ENCODE measurements at regions not wholly inside any gene's neighbourhood (a gene's known extent, or its start where the extent isn't known, plus 50 kb on each side); places are given as distances from the start of the nearest gene placed in this dataset.

- Histone ChIP-seq H2BK120ac (ENCODE audit: low read depth, low read length) (no peak overlapping the region), H4K91ac (ENCODE audit: low read length) (no peak overlapping the region), H3K18ac (ENCODE audit: low read depth in 1 of 2, low read length in 2 of 2) (no peak overlapping the region), H2AK5ac (ENCODE audit: low read length, severe bottlenecking) (no peak overlapping the region), H3K4me3 (ENCODE audit: insufficient read depth in 1 of 2, low read depth in 1 of 2, low read length in 2 of 2) (no peak overlapping the region), H3K79me1 (replicated peaks; ENCODE audit: low read length, poor library complexity, severe bottlenecking) (no peaks in the 10 kb centered on the region), H3K4me2 (ENCODE audit: low read length, poor library complexity, severe bottlenecking) (no peak overlapping the region), H4K8ac (ENCODE audit: low read length) (no peak overlapping the region), H3K4ac (ENCODE audit: low read depth in 1 of 2, low read length in 2 of 2) (no peak overlapping the region), H2AFZ (ENCODE audit: low read depth, low read length) (no peak overlapping the region), H3K9ac (ENCODE audit: low read length) (no peak overlapping the region), H3K36me3 (ENCODE audit: control insufficient read depth in 1 of 2, insufficient read depth in 2 of 2, low read depth in 1 of 2, low read length in 2 of 2) (no peaks in the 10 kb centered on the region), H2BK12ac (ENCODE audit: low read length in 2 of 2) (no peak overlapping the region), H3K9me3 (ENCODE audit: control insufficient read depth, low read length) (no peaks in the 10 kb centered on the region), H3K27me3 (ENCODE audit: control insufficient read depth in 1 of 2, insufficient read depth in 1 of 2, low read length in 2 of 2) (no peaks in the 10 kb centered on the region), H3K27ac (ENCODE audit: low read length, poor library complexity, severe bottlenecking) (no peak overlapping the region), H3K23ac (ENCODE audit: low read length in 2 of 2) (no peak overlapping the region), H2BK5ac (ENCODE audit: low read depth, low read length, poor library complexity, severe bottlenecking) (no peak overlapping the region), H3K14ac (ENCODE audit: low read length in 2 of 2) (peak overlapping the region in 1 of 2 experiments; percentile 26), H2BK15ac (ENCODE audit: low read depth, poor library complexity, severe bottlenecking) (no peak overlapping the region), H3K4me1 (ENCODE audit: control insufficient read depth, insufficient read depth, low read depth, low read length) (peaks cover 2% of the 10 kb centered on the region)
- DNase-seq: no peak
- WGBS: 79% methylated on average over 2 of the region's 4 CpGs
Observed at GRCh38 chr3:110267304-110267845, 804.2 kb upstream of the NECTIN3 start.

GRCh38 chr3:110272525-110272924 is 799.1 kb upstream of the NECTIN3 start:
- Histone ChIP-seq H3K79me1 (replicated peaks; ENCODE audit: low read length, poor library complexity, severe bottlenecking) (no peaks in the 10 kb centered on the region), H4K91ac (ENCODE audit: low read length) (no peak overlapping the region), H3K18ac (ENCODE audit: low read depth in 1 of 2, low read length in 2 of 2) (no peak overlapping the region), H3K4ac (ENCODE audit: low read depth in 1 of 2, low read length in 2 of 2) (no peak overlapping the region), H2AFZ (ENCODE audit: low read depth, low read length) (no peak overlapping the region), H3K4me2 (ENCODE audit: low read length, poor library complexity, severe bottlenecking) (no peak overlapping the region), H2BK15ac (ENCODE audit: low read depth, poor library complexity, severe bottlenecking) (no peak overlapping the region), H3K9me3 (ENCODE audit: control insufficient read depth, low read length) (no peaks in the 10 kb centered on the region), H2BK12ac (ENCODE audit: low read length in 2 of 2) (no peak overlapping the region), H3K27me3 (ENCODE audit: control insufficient read depth in 1 of 2, insufficient read depth in 1 of 2, low read length in 2 of 2) (no peaks in the 10 kb centered on the region), H3K23ac (ENCODE audit: low read length in 2 of 2) (no peak overlapping the region), H3K4me3 (ENCODE audit: insufficient read depth in 1 of 2, low read depth in 1 of 2, low read length in 2 of 2) (no peak overlapping the region), H3K36me3 (ENCODE audit: control insufficient read depth in 1 of 2, insufficient read depth in 2 of 2, low read depth in 1 of 2, low read length in 2 of 2) (no peaks in the 10 kb centered on the region), H2AK5ac (ENCODE audit: low read length, severe bottlenecking) (no peak overlapping the region), H2BK120ac (ENCODE audit: low read depth, low read length) (no peak overlapping the region), H3K27ac (ENCODE audit: low read length, poor library complexity, severe bottlenecking) (no peak overlapping the region), H2BK5ac (ENCODE audit: low read depth, low read length, poor library complexity, severe bottlenecking) (no peak overlapping the region), H4K8ac (ENCODE audit: low read length) (no peak overlapping the region), H3K14ac (ENCODE audit: low read length in 2 of 2) (no peak overlapping the region), H3K9ac (ENCODE audit: low read length) (no peak overlapping the region), H3K4me1 (ENCODE audit: control insufficient read depth, insufficient read depth, low read depth, low read length) (no peaks in the 10 kb centered on the region)
- no CpG with 5 or more reads among the region's 6 CpGs for WGBS
- no peak for DNase-seq

DNA sequence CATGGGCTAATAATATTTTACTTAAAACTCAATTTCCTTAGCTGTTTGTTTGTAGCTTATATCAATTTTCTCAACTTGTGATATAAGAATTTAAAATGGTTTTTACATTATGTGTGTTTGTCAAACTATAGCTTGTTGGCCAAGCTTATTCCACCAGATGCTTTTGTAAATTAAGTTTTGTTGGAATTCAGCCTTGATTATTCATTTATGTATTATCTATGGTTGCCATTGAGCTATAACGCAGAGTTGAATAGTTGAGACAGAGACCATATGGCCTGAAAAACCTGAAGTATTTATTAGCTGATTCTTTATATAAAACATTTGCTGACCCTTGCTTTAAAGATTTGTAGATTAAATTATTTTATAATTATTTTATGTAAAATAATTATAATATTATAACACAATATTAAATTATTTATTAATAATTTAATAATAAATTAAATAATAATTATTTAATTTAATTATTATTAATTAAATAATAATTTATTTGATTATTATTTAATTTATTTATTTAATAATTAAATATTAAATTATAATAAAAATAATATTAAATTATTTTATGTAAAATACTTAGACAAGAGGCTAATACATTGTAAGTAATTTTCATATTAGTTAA is 779.6 kb upstream of the NECTIN3 start:
- Histone ChIP-seq H3K18ac (ENCODE audit: low read depth in 1 of 2, low read length in 2 of 2) (no peak overlapping the region), H3K4ac (ENCODE audit: low read depth in 1 of 2, low read length in 2 of 2) (no peak overlapping the region), H3K4me1 (ENCODE audit: control insufficient read depth, insufficient read depth, low read depth, low read length) (no peaks in the 10 kb centered on the region), H2AFZ (ENCODE audit: low read depth, low read length) (no peak overlapping the region), H3K4me2 (ENCODE audit: low read length, poor library complexity, severe bottlenecking) (no peak overlapping the region), H4K91ac (ENCODE audit: low read length) (no peak overlapping the region), H3K9me3 (ENCODE audit: control insufficient read depth, low read length) (peaks cover 21% of the 10 kb centered on the region), H3K14ac (ENCODE audit: low read length in 2 of 2) (no peak overlapping the region), H2BK12ac (ENCODE audit: low read length in 2 of 2) (no peak overlapping the region), H3K36me3 (ENCODE audit: control insufficient read depth in 1 of 2, insufficient read depth in 2 of 2, low read depth in 1 of 2, low read length in 2 of 2) (no peaks in the 10 kb centered on the region), H2AK5ac (ENCODE audit: low read length, severe bottlenecking) (no peak overlapping the region), H3K27me3 (ENCODE audit: control insufficient read depth in 1 of 2, insufficient read depth in 1 of 2, low read length in 2 of 2) (no peaks in the 10 kb centered on the region), H2BK5ac (ENCODE audit: low read depth, low read length, poor library complexity, severe bottlenecking) (no peak overlapping the region), H4K8ac (ENCODE audit: low read length) (no peak overlapping the region), H3K4me3 (ENCODE audit: insufficient read depth in 1 of 2, low read depth in 1 of 2, low read length in 2 of 2) (no peak overlapping the region), H2BK120ac (ENCODE audit: low read depth, low read length) (no peak overlapping the region), H2BK15ac (ENCODE audit: low read depth, poor library complexity, severe bottlenecking) (no peak overlapping the region), H3K9ac (ENCODE audit: low read length) (no peak overlapping the region), H3K79me1 (replicated peaks; ENCODE audit: low read length, poor library complexity, severe bottlenecking) (no peaks in the 10 kb centered on the region), H3K27ac (ENCODE audit: low read length, poor library complexity, severe bottlenecking) (no peak overlapping the region), H3K23ac (ENCODE audit: low read length in 2 of 2) (no peak overlapping the region)
- DNase-seq: no peak
- no CpG with 5 or more reads among the region's 1 CpG for WGBS

- no peak overlapping the region for H3K4ac ChIP-seq (ENCODE audit: low read depth in 1 of 2, low read length in 2 of 2)
- no peak overlapping the region for H2AFZ ChIP-seq (ENCODE audit: low read depth, low read length)
- no peak overlapping the region for H3K14ac ChIP-seq (ENCODE audit: low read length in 2 of 2)
- H3K36me3 ChIP-seq (ENCODE audit: control insufficient read depth in 1 of 2, insufficient read depth in 2 of 2, low read depth in 1 of 2, low read length in 2 of 2): no peaks in the 10 kb centered on the region
- H3K27ac ChIP-seq (ENCODE audit: low read length, poor library complexity, severe bottlenecking): no peak overlapping the region
- no peaks in the 10 kb centered on the region for H3K79me1 ChIP-seq (replicated peaks; ENCODE audit: low read length, poor library complexity, severe bottlenecking)
- no peaks in the 10 kb centered on the region for H3K27me3 ChIP-seq (ENCODE audit: control insufficient read depth in 1 of 2, insufficient read depth in 1 of 2, low read length in 2 of 2)
- no peaks in the 10 kb centered on the region for H3K4me1 ChIP-seq (ENCODE audit: control insufficient read depth, insufficient read depth, low read depth, low read length)
- no peak overlapping the region for H2BK12ac ChIP-seq (ENCODE audit: low read length in 2 of 2)
- no peak overlapping the region for H3K23ac ChIP-seq (ENCODE audit: low read length in 2 of 2)
- H2AK5ac ChIP-seq (ENCODE audit: low read length, severe bottlenecking): no peak overlapping the region
- no peak overlapping the region for H2BK120ac ChIP-seq (ENCODE audit: low read depth, low read length)
- H3K4me2 ChIP-seq (ENCODE audit: low read length, poor library complexity, severe bottlenecking): no peak overlapping the region
- H4K91ac ChIP-seq (ENCODE audit: low read length): no peak overlapping the region
- H2BK15ac ChIP-seq (ENCODE audit: low read depth, poor library complexity, severe bottlenecking): no peak overlapping the region
- no peak overlapping the region for H2BK5ac ChIP-seq (ENCODE audit: low read depth, low read length, poor library complexity, severe bottlenecking)
- H3K18ac ChIP-seq (ENCODE audit: low read depth in 1 of 2, low read length in 2 of 2): no peak overlapping the region
- H4K8ac ChIP-seq (ENCODE audit: low read length): no peak overlapping the region
- DNase-seq: no peak
- H3K9ac ChIP-seq (ENCODE audit: low read length): no peak overlapping the region
- H3K4me3 ChIP-seq (ENCODE audit: insufficient read depth in 1 of 2, low read depth in 1 of 2, low read length in 2 of 2): no peak overlapping the region
- peaks cover 13% of the 10 kb centered on the region for H3K9me3 ChIP-seq (ENCODE audit: control insufficient read depth, low read length)
Observed at GRCh38 chr3:110293660-110294059, 778.0 kb upstream of the NECTIN3 start.

All from mesenchymal stem cell (in vitro differentiated cells and primary cell).